Iris pigment epithelial cell (primary cell): ENCODE measurements at regions not wholly inside any gene's neighbourhood (a gene's known extent, or its start where the extent isn't known, plus 50 kb on each side); places are given as distances from the start of the nearest gene placed in this dataset.
"Not testable (repeated sequence)": the region's sequence is repeated elsewhere in the genome, so short reads cannot be mapped to it uniquely, and the experiment has no call there.

Experiments used
- DNase-seq: peaks from one replicate; pipeline ENCODE4 v3.0.0-alpha.2; 2011; ENCODE audit warnings: low read depth

- no peak for DNase-seq
Observed at GRCh38 chr9:106432631-106433030, 430.3 kb upstream of the ZNF462 start.

DNA sequence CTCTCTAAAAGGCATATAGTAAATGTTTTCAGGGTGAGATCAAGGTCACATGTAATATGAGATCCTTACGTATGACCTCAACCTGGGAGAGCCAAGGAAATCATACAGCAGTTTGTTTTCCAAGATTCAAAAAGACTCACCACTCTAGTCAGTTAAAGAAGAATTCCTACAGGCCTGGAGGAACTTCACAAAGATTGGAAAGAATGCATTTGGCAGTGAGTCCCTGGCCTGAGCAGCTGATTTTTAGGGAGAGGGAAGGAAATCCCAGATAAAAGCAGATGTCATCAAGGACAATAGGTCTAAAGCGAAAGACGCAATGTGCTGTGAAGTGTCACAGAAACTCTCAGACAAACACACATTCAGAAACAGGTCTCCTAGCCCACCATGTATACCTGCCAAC is 424.0 kb upstream of the ZNF462 start:
- DNase-seq, result no peak

- DNase-seq, result no peak
Observed at GRCh38 chr9:106441283-106441682, 421.7 kb upstream of the ZNF462 start.

DNA sequence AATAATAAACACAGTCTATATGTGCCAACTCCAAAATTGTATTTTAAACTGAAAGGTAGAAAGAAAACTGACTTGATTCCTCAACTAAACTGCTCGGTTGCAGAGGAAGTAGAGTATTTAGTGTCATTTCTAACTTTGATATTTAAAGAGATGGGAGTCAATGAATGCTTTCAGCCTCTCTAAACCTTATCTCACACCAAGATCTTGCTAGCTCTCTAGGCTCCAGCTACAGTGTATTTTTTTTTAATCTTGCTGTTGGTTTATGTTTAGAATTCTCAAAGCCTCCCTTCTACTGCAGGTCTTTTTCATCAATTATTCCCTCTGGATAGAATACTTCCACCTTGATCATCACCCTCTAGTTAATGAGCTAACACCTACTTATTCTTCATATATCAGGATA is 419.4 kb upstream of the ZNF462 start:
- no peak for DNase-seq

GRCh38 chr9:106445107-106445506 is 417.9 kb upstream of the ZNF462 start:
- DNase-seq, result no peak

- no peak for DNase-seq
Observed at GRCh38 chr9:106449336-106449927, 413.5 kb upstream of the ZNF462 start.

DNA sequence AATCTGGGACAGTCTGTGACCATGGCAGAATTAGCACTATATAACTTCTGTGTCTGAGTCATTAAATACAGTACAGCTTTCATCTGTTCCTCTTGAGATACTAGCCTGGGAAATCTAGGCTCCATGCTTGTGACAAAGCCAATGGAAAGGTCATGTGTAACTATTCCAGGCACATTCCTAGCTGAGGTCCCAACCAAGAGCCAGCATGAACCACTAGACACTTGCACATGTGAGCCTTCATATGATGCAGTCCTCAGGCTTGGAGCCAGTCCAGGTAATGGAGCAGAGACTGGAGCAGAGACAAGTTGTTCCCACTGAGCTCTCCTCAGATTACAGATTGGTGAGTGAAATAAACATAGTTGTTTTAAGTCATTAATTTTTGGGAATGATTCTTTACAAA is 412.4 kb upstream of the ZNF462 start:
- DNase-seq, result no peak

- no peak for DNase-seq
Observed at GRCh38 chr9:106451223-106451622, 411.7 kb upstream of the ZNF462 start.

GRCh38 chr9:106456581-106456980 is 406.4 kb upstream of the ZNF462 start:
- no peak for DNase-seq

- no peak for DNase-seq
Observed at GRCh38 chr9:106467113-106467864, 395.7 kb upstream of the ZNF462 start.

GRCh38 chr9:106467865-106468164 is 395.2 kb upstream of the ZNF462 start:
- no peak for DNase-seq

DNA sequence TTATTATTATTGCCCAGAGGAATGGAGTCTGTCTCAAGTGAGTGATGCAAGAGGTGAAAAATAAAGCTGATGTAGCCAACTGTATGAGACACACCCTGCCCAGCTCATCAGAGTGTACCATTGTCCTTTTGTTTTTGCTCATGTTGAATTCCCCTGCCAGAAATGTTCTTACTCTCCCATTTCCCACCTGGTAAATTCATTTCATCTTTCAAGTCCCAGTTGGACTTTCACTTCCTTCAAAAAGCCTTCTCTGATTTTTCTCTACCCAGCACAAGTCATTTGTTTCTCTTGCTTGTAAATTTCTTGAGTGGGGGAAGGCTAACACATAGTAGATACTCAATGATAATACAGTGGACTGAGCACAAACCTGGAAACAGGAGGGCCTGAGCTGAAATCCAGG is 394.5 kb upstream of the ZNF462 start:
- DNase-seq, result no peak

- no peak for DNase-seq
Observed at GRCh38 chr9:106478312-106478711, 384.7 kb upstream of the ZNF462 start.

- no peak for DNase-seq
Observed at GRCh38 chr9:106478727-106479126, 384.2 kb upstream of the ZNF462 start.

DNA sequence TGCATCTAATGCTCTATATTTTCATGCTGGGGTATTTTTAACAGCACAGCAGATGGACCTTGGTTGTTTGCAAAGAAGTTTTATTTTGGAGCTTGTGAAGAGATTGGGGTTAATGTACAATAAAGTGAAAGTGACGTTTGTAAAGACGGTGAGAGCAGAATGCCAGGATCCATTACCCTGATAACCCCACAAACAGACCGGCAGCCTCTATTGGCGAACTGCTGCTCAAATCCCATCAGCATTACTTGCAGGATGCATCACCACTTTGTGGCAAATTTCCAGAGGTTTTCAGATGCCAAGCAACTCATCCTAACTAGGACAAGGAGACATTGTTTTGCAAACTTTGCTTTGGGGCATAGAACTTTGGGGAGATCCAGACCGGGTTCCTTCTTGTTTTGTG is 383.3 kb upstream of the ZNF462 start:
- no peak for DNase-seq

GRCh38 chr9:106481013-106481609 is 381.9 kb upstream of the ZNF462 start:
- no peak for DNase-seq

DNA sequence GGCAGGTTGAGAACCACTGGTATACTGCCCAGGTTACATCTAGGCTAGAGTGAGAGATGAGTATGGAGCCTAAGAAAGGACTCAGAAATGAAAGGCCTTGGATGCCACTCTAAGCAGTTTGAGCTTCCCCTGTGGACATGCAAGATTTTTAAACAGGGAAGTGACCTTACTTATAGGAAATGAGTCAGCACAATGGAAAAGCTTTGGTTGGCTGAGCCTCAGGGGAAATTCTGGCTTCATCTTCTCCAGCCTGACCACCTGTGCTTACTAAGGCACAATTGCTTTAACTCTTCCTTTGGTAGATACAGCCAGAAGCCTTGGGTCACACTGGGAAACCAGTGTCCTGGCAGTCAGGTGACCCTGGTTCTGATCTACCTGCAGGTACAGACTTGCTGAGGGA is 380.2 kb upstream of the ZNF462 start:
- DNase-seq, result no peak

DNA sequence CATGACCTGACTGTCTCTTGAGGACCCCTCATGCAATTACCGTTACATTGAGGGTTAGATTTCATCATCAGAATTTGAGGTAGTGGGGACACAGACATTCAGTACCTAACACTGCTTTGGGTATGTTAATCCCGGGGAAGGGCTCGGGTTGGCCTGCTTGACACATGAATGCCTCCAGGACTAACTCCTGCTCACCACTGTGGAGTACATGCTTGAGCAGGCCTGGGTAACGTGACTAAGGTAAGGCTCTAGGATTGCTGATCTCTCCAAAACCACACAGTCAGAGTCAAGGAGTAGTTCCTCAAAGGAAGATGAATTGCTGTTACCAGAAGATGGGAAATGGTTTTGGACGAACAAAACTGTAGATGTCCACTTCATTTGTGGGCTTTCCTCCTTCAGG is 376.3 kb upstream of the ZNF462 start:
- DNase-seq, result no peak

DNA sequence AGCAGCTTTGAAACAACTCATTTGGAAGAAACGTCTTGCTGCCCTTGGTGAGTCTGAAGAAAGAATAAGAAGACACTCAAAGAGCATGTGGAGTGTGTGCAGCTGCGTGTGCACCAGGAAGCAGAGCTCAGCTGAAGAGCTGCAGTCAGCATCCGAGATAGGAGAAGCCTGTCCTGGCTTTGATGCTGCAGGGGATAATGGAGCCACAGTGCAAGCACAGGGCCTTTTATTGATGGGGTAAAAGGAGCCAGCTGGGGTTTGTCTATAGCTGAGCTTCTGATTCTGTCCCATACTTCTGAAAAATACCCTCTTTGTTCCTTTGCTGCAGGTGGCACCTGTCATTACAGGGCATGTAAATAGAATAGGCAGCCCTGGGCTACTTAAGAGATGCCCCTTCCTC is 375.7 kb upstream of the ZNF462 start:
- DNase-seq, result no peak

DNA sequence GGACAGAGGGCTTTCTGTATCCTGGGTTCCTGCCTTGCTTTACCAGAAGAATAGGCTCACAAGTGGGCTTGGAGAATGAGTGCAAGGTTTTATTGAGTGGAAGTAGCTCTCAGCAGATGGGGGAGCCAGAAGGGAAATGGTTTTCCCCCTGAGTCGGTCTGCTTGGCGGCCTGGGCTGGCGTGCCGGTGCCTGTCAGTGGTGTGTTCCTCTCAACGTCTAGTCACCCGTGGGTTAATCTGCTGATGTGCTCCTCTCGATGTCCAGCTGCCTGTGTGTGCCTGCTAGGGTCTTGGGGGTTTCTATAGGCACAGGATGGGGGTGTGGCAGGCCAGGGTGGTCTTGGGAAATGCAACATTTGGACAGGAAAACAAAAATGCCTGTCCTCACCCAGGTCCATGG is 370.8 kb upstream of the ZNF462 start:
- DNase-seq, result not testable (repeated sequence)

DNA sequence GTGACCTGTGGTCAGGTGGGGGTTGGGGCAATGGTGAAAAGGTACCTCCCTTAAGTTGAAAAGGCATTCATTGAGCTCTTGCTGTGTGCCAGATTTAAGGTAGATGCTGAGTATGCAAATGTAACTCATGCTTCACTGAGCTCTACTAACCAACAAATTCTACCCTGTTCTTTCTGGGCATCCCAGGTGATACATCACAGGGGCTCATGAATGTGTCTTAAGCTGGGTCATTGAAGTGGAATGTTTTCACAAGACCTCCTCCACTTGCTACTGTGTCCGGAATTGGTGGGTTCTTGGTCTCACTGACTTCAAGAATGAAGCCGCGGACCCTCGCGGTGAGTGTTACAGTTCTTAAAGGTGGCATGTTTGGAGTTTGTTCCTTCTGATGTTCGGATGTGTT is 362.8 kb upstream of the ZNF462 start:
- no peak for DNase-seq

- not testable (repeated sequence) for DNase-seq
Observed at GRCh38 chr9:106501210-106501609, 361.8 kb upstream of the ZNF462 start.

DNA sequence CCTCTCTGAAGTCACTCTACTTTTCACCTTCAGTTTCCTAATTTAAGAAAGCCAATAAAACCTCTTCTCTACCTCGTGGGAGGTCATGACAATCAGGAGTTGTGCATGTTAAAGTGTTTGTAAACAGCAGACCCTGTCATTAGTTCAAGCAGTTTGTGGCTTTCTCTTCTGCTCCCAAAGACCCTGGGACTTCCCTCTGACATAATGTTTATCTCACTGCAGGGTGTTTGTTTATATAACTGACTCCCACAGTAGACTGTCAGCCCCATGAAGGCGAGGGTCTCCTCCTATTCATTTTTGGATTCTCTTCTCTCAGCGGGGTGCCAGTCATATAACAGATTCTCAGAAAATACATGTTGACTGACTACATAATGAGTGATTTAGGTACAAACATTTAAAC is 360.0 kb upstream of the ZNF462 start:
- no peak for DNase-seq

- DNase-seq, result no peak
Observed at GRCh38 chr9:106503759-106504158, 359.2 kb upstream of the ZNF462 start.
